HCT116 (cell line): ENCODE measurements at regions not wholly inside any gene's neighbourhood (a gene's known extent, or its start where the extent isn't known, plus 50 kb on each side); places are given as distances from the start of the nearest gene placed in this dataset.

Experiments
- ATF3 ChIP-seq: IDR thresholded peaks from 2 replicates; pipeline ENCODE4 v1.6.1; 2012
- CTCF ChIP-seq, 3 experiments: fragments of 200-600 bp in 1 of 3; sonication (generic) in 1 of 3; IDR thresholded peaks in 2 of 3; conservative IDR thresholded peaks in 1 of 3; 2 replicates each; pipeline ENCODE4 v1.5.1; 2012 to 2017; ENCODE audit warnings: low read depth in 2 of 3, low read length in 2 of 3, antibody characterized with exemption in 1 of 3, borderline replicate concordance in 1 of 3, control low read depth in 1 of 3, mild to moderate bottlenecking in 1 of 3, mixed read lengths in 1 of 3, mixed run types in 1 of 3, moderate library complexity in 1 of 3; ENCODE audit not compliant: insufficient read depth in 1 of 3
- EZH2phosphoT487 ChIP-seq: fragments of 200-600 bp; IDR thresholded peaks from 2 replicates; pipeline ENCODE4 v1.6.1; 2018; ENCODE audit warnings: antibody characterized with exemption, borderline replicate concordance
- FOSL1 ChIP-seq: IDR thresholded peaks from 2 replicates; pipeline ENCODE4 v1.6.1; 2012; ENCODE audit warnings: low read depth
- ZNF274 ChIP-seq: fragments of 200-500 bp; sonication (Bioruptor generic); IDR thresholded peaks from 2 replicates; pipeline ENCODE4 v1.6.1; 2014; ENCODE audit warnings: mild to moderate bottlenecking, low read depth, low read length, inconsistent platforms

- TF ChIP-seq FOSL1: no peak
- TF ChIP-seq CTCF (IDR thresholded peaks at IDR 0.05 in 2 of 3, conservative IDR thresholded peaks at IDR 0.05 in 1 of 3; ENCODE audit: borderline replicate concordance in 1 of 3, insufficient read depth in 1 of 3, low read depth in 2 of 3, low read length in 2 of 3): no peak
- no peak for TF ChIP-seq EZH2phosphoT487
- no peak for TF ChIP-seq ATF3
- no peak for TF ChIP-seq ZNF274
Observed at GRCh38 chr13:61136515-61136914, 279.1 kb downstream of the PCDH20 start.
